Mucosa of gallbladder (tissue), 1 donor: ENCODE measurements at regions not wholly inside any gene's neighbourhood (a gene's known extent, or its start where the extent isn't known, plus 50 kb on each side); places are given as distances from the start of the nearest gene placed in this dataset.

Experiments used
- DNase-seq: peaks from one replicate; pipeline ENCODE4 v3.0.0-alpha.2; 2020; ENCODE audit warnings: low spot score
- donor health status: DM: no; HTN: no; CAD: no.

- peak; percentile 25 for DNase-seq
These were observed 154.2 kb upstream of the PRMT8 start for GRCh38 chr12:3336606-3337311.

DNA sequence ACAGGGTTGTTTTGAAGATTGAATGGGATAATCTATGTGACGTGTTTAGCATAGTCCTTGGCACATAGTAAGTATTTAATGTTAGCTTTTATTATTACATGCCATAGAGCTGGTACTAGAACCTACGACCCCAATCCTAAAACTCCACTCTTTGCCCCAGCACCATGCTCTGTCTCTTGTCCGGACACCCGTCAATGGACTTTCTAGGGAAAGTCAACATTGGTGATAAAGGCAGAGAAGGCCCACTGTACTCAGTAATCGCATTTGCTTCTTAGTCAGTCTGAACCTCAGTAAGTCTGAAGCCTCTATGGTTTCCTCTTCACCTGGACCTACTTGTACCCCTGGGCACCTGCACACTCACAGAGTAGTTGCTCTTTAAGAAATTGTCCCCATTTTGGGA is 153.1 kb upstream of the PRMT8 start:
- DNase-seq, result no peak

- no peak for DNase-seq
These were observed 151.8 kb upstream of the PRMT8 start for GRCh38 chr12:3339221-3339620.

DNA sequence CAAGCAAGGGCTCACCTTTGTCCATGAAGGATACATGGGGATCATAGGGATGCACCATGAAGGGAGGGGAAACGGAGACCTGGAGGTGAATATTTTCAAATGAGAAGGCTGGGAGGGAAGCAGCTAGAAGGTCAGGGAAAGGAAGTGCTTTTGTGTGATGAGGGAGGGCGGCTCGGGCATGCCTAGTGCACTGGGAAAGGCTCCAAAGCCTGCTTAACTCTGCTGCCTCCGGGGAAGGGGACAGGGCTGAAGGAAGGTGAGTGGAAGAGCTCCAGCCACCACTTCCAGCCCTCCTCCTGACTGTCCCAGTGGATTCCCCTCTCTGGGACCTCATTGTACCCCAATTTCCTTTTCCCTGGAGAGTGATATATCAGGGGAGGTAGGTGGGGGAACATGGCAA is 149.4 kb upstream of the PRMT8 start:
- DNase-seq, result no peak

GRCh38 chr12:3342051-3342450 is 149.0 kb upstream of the PRMT8 start:
- DNase-seq, result peak; percentile 18

- DNase-seq, result no peak
These were observed 142.9 kb upstream of the PRMT8 start for GRCh38 chr12:3348055-3348454.

- no peak for DNase-seq
These were observed 140.6 kb upstream of the PRMT8 start for GRCh38 chr12:3350432-3350831.

DNA sequence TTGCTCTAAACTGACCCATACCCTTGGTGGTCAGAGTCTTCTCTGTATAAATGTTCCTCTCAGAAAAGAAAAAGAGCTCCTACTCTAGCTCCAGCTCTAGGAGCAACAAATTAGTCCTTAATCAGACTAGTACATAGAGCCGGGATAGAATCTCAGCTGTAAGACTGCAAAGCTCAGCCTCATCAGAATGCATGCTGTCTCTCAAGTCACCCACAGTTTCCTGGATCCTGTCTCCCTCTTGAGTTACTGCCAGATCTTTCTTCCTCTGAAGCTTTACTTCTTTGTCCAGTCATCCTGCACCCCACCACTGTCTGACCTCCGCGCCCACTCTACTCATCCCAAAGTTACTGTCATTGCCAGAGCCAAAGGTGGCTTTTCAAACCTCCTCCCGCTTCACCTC is 139.3 kb upstream of the PRMT8 start:
- no peak for DNase-seq

DNA sequence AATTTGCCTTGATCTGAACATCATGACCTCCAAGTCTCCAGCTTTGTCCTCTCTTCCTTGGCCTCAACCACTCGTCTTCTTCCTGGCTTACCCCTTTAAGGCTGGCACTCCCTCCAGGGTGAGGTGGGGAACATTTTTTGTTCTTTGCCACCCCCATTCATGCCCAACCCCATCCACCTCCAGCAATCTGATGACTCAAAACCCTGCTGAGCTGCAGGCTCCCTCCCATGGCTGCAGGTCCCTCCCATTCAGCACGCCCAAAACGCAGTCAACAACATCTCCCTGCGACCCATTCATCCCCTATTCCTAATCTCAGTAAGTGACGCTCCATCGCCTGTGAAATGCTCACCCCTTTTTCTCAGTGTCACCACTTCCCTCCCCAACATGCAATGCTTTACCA is 138.8 kb upstream of the PRMT8 start:
- DNase-seq, result no peak

- DNase-seq, result no peak
These were observed 137.4 kb upstream of the PRMT8 start for GRCh38 chr12:3353621-3354020.

GRCh38 chr12:3354586-3354985 is 136.4 kb upstream of the PRMT8 start:
- DNase-seq, result no peak

DNA sequence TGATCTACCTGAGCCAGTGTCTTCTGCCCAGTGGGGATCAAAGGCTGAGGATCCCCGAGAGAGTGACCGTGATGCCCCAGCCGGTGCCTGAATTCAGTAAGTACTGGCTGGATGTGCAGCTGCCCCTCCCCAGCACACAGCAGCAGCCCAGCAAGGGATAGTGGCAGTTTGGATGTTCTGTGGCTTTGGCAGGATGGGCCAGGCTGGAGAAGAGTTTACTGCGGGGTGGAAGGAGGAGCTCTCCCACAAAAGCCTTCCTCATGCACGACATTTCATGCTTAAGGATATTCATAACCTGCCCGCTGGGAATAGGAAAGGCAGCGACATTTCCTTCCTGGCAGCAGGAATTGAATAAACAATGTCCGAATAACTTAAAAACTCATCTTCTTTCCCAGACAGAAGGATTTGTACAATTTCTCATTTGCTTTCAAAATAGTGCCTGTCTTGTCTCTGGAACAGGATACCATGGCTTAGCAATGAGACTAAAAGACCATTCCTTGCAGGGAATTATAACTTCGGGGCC is 135.6 kb upstream of the PRMT8 start:
- no peak for DNase-seq

- no peak for DNase-seq
These were observed 133.0 kb upstream of the PRMT8 start for GRCh38 chr12:3357950-3358525.

GRCh38 chr12:3359478-3359877 is 131.5 kb upstream of the PRMT8 start:
- no peak for DNase-seq

DNA sequence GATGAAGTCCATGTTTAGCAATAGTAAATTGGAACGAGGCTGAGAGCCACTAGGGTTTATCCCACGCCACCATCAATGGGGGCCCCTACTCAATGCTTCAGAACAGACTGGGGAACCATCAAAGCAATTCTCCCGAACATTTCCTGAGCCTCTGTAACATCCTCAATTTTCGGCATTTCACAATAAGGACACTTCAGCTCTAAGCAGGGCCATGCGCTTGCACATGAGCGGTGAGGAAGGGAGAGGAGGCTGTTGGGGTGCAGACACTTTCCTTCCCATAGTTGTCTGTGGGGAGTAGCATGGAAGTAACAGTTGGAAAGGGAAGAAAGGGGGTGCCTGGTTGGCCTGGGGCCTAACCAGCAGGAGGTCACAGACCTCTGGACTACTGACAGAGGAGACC is 129.9 kb upstream of the PRMT8 start:
- DNase-seq, result no peak

GRCh38 chr12:3362737-3363136 is 128.3 kb upstream of the PRMT8 start:
- no peak for DNase-seq

- peak; percentile 14 for DNase-seq
These were observed 127.4 kb upstream of the PRMT8 start for GRCh38 chr12:3363608-3364007.

GRCh38 chr12:3364226-3364625 is 126.8 kb upstream of the PRMT8 start:
- no peak for DNase-seq

- no peak for DNase-seq
These were observed 126.1 kb upstream of the PRMT8 start for GRCh38 chr12:3364661-3365462.

GRCh38 chr12:3365463-3366411 is 125.3 kb upstream of the PRMT8 start:
- no peak for DNase-seq

- DNase-seq, result no peak
These were observed 124.4 kb upstream of the PRMT8 start for GRCh38 chr12:3366451-3367110.
